Neural cell (in vitro differentiated cells): ENCODE measurements at regions not wholly inside any gene's neighbourhood (a gene's known extent, or its start where the extent isn't known, plus 50 kb on each side); places are given as distances from the start of the nearest gene placed in this dataset.

Experiments
- H2AFZ ChIP-seq: fragments of 200-600, 300-800 bp; sonication (generic), shearing (Covaris generic); 2 replicates; pipeline ENCODE4 v1.6.0; 2014; ENCODE audit warnings: low read depth, mild to moderate bottlenecking, antibody characterized with exemption, low read length, moderate library complexity
- H3F3A ChIP-seq: fragments of 200-600 bp; shearing (Covaris generic); 2 replicates; pipeline ENCODE4 v1.6.1; 2016; ENCODE audit warnings: mild to moderate bottlenecking, moderate library complexity, mixed read lengths, antibody characterized with exemption, low read length; ENCODE audit not compliant: insufficient read depth, poor library complexity, severe bottlenecking
- H3K27ac ChIP-seq: fragments of 200-600, 300-800 bp; sonication (generic), shearing (Covaris generic); 2 replicates; pipeline ENCODE4 v1.5.1; 2014; ENCODE audit warnings: mild to moderate bottlenecking, low read length, moderate library complexity
- H3K27me3 ChIP-seq: fragments of 300-800, 200-600 bp; sonication (generic), shearing (Covaris generic); 2 replicates; pipeline ENCODE4 v1.6.0; 2014; ENCODE audit warnings: mild to moderate bottlenecking, low read depth, low read length, moderate library complexity; ENCODE audit not compliant: insufficient read depth
- H3K36me3 ChIP-seq: fragments of 300-800, 200-600 bp; sonication (generic), shearing (Covaris generic); 2 replicates; pipeline ENCODE4 v1.5.1; 2014; ENCODE audit warnings: mild to moderate bottlenecking, antibody characterized with exemption, low read length, moderate library complexity; ENCODE audit not compliant: insufficient read depth
- H3K4me2 ChIP-seq: fragments of 300-800, 200-600 bp; sonication (generic), shearing (Covaris generic); 2 replicates; pipeline ENCODE4 v1.6.0; 2014; ENCODE audit warnings: mild to moderate bottlenecking, low read length
- H3K4me3 ChIP-seq: fragments of 300-800, 200-600 bp; sonication (generic), shearing (Covaris generic); 2 replicates; pipeline ENCODE4 v1.5.1; 2014; ENCODE audit warnings: mild to moderate bottlenecking, low read length, moderate library complexity
- H3K79me2 ChIP-seq: fragments of 200-600 bp; shearing (Covaris generic); replicated peaks from 2 replicates; pipeline ENCODE4 v1.6.0; 2014; ENCODE audit warnings: mild to moderate bottlenecking, low read length, moderate library complexity; ENCODE audit not compliant: insufficient read depth
- H3K9ac ChIP-seq: fragments of 300-800, 200-600 bp; sonication (generic), shearing (Covaris generic); 2 replicates; pipeline ENCODE4 v1.6.1; 2016; ENCODE audit warnings: mild to moderate bottlenecking, low read length, mixed read lengths
- H3K9me2 ChIP-seq: fragments of 200-600 bp; shearing (Covaris generic); 2 replicates; pipeline ENCODE4 v1.6.1; 2016; ENCODE audit warnings: mild to moderate bottlenecking, low read length, mixed read lengths; ENCODE audit not compliant: insufficient read depth
- H3K9me3 ChIP-seq: fragments of 200-600, 300-800 bp; sonication (generic), shearing (Covaris generic); 2 replicates; pipeline ENCODE4 v1.6.1; 2016; ENCODE audit warnings: mild to moderate bottlenecking, mixed run types, low read length, moderate library complexity, mixed read lengths
- H4K20me1 ChIP-seq: fragments of 200-600 bp; shearing (Covaris generic); 2 replicates; pipeline ENCODE4 v1.6.1; 2016; ENCODE audit warnings: mild to moderate bottlenecking, mixed run types; ENCODE audit not compliant: insufficient read depth
- CTCF ChIP-seq: fragments of 450-650 bp; IDR thresholded peaks from 2 replicates; pipeline ENCODE4 v1.5.1; 2014; ENCODE audit warnings: antibody characterized with exemption, mild to moderate bottlenecking, moderate library complexity; ENCODE audit not compliant: poor library complexity, severe bottlenecking
- EP300 ChIP-seq: fragments of 450-650 bp; conservative IDR thresholded peaks from 2 replicates; pipeline ENCODE4 v1.6.1; 2014; ENCODE audit warnings: antibody characterized with exemption, mild to moderate bottlenecking, moderate library complexity; ENCODE audit not compliant: poor library complexity, severe bottlenecking
- EZH2 ChIP-seq: fragments of 200-600, 300-800 bp; shearing (Covaris generic), sonication (generic); IDR thresholded peaks from 2 replicates; pipeline ENCODE4 v1.6.1; 2014; ENCODE audit warnings: antibody characterized with exemption, low read length, borderline replicate concordance, mild to moderate bottlenecking; ENCODE audit not compliant: insufficient read depth, poor library complexity, severe bottlenecking
- MXI1 ChIP-seq: fragments of 450-650 bp; conservative IDR thresholded peaks from 2 replicates; pipeline ENCODE4 v1.6.1; 2014; ENCODE audit warnings: antibody characterized with exemption, mild to moderate bottlenecking; ENCODE audit not compliant: poor library complexity, severe bottlenecking
- POLR2AphosphoS5 ChIP-seq: IDR thresholded peaks from 2 replicates; pipeline ENCODE4 v1.6.1; 2012
- RAD21 ChIP-seq: fragments of 450-650 bp; conservative IDR thresholded peaks from 2 replicates; pipeline ENCODE4 v1.6.1; 2014; ENCODE audit warnings: antibody characterized with exemption, mild to moderate bottlenecking, moderate library complexity
- REST ChIP-seq: IDR thresholded peaks from 2 replicates; pipeline ENCODE4 v1.6.1; 2012; ENCODE audit warnings: borderline replicate concordance
- SMC3 ChIP-seq: fragments of 450-650 bp; conservative IDR thresholded peaks from 2 replicates; pipeline ENCODE4 v1.6.1; 2014; ENCODE audit warnings: antibody characterized with exemption, mild to moderate bottlenecking, moderate library complexity; ENCODE audit not compliant: poor library complexity
- TAF1 ChIP-seq: IDR thresholded peaks from 2 replicates; pipeline ENCODE4 v1.6.1; 2012; ENCODE audit warnings: low read depth

- TF ChIP-seq POLR2AphosphoS5 (peak; percentile 95), REST (peak; percentile 80), TAF1 (no peak), SMC3 (no peak), MXI1 (no peak), RAD21 (peak; percentile 38), CTCF (no peak), EP300 (peak; percentile 99), EZH2 (no peak)
- H4K20me1 ChIP-seq = no peaks in the 10 kb centered on the region
- no peaks in the 10 kb centered on the region for H3K79me2 ChIP-seq
- H3K9ac ChIP-seq = no peak overlapping the region
- peaks cover 3% of the 10 kb centered on the region for H3F3A ChIP-seq
- H3K9me3 ChIP-seq = no peaks in the 10 kb centered on the region
- H3K27ac ChIP-seq = peak overlapping the region; percentile 46
- H3K27me3 ChIP-seq = no peaks in the 10 kb centered on the region
- H3K4me3 ChIP-seq = no peak overlapping the region
- peak overlapping the region; percentile 9 for H3K4me2 ChIP-seq
- H3K9me2 ChIP-seq = no peaks in the 10 kb centered on the region
- no peak overlapping the region for H2AFZ ChIP-seq
- no peaks in the 10 kb centered on the region for H3K36me3 ChIP-seq
Measured at GRCh38 chr11:91374794-91375193, 849.8 kb upstream of the FAT3 start.

- H4K20me1 ChIP-seq = no peaks in the 10 kb centered on the region
- H3K4me2 ChIP-seq = no peak overlapping the region
- H3K27ac ChIP-seq = no peak overlapping the region
- no peaks in the 10 kb centered on the region for H3K79me2 ChIP-seq
- no peak overlapping the region for H3K4me3 ChIP-seq
- no peaks in the 10 kb centered on the region for H3K27me3 ChIP-seq
- TF ChIP-seq SMC3 (no peak), REST (no peak), POLR2AphosphoS5 (no peak), RAD21 (no peak), MXI1 (no peak)
- no peaks in the 10 kb centered on the region for H3K9me2 ChIP-seq
- peaks cover 3% of the 10 kb centered on the region for H3F3A ChIP-seq
- no peaks in the 10 kb centered on the region for H3K9me3 ChIP-seq
- H2AFZ ChIP-seq = no peak overlapping the region
- H3K9ac ChIP-seq = no peak overlapping the region
- no peaks in the 10 kb centered on the region for H3K36me3 ChIP-seq
Measured at GRCh38 chr11:91373497-91373896, 851.1 kb upstream of the FAT3 start.
